Keratinocyte (primary cell): ENCODE measurements at regions not wholly inside any gene's neighbourhood (a gene's known extent, or its start where the extent isn't known, plus 50 kb on each side); places are given as distances from the start of the nearest gene placed in this dataset.

Experiments
- DNase-seq: peaks from one replicate; pipeline ENCODE4 v3.0.0-alpha.2; 2011; ENCODE audit warnings: low read depth, missing footprints, low spot score
- FAIRE-seq: peaks from 2 replicates; lab custom pipeline; 2011; peaks lifted over from hg19 to GRCh38; lab: Jason Lieb, UNC
- H2AFZ ChIP-seq: 2 replicates; pipeline ENCODE4 v1.6.0; 2012; ENCODE audit warnings: low read length, control low read depth, inconsistent platforms; ENCODE audit not compliant: control insufficient read depth
- H3K27ac ChIP-seq: 2 replicates; pipeline ENCODE4 v1.5.1; 2011; ENCODE audit warnings: low read length; ENCODE audit not compliant: control insufficient read depth, insufficient read depth
- H3K27me3 ChIP-seq: 3 replicates; pipeline ENCODE4 v1.6.0; 2011; ENCODE audit warnings: low read length; ENCODE audit not compliant: control insufficient read depth, insufficient read depth; ENCODE audit errors: extremely low read depth
- H3K36me3 ChIP-seq, 2 experiments: 2 replicates in 1 of 2; 3 replicates in 1 of 2; pipeline ENCODE4 v1.5.1; 2011; ENCODE audit warnings: low read length in 2 of 2, mild to moderate bottlenecking in 1 of 2; ENCODE audit not compliant: control insufficient read depth in 2 of 2, insufficient read depth in 2 of 2; ENCODE audit errors: extremely low read depth in 1 of 2
- H3K4me1 ChIP-seq: 3 replicates; pipeline ENCODE4 v1.5.1; 2011; ENCODE audit warnings: low read length; ENCODE audit not compliant: control insufficient read depth, insufficient read depth; ENCODE audit errors: extremely low read depth
- H3K4me2 ChIP-seq: 3 replicates; pipeline ENCODE4 v1.6.0; 2011; ENCODE audit warnings: low read depth, low read length; ENCODE audit not compliant: control insufficient read depth, insufficient read depth; ENCODE audit errors: extremely low read depth
- H3K4me3 ChIP-seq, 3 experiments: fragments of 200-600 bp in 1 of 3; sonication (generic) in 1 of 3; 2 replicates in 2 of 3; 3 replicates in 1 of 3; pipeline ENCODE4 v1.5.1; 2011 to 2016; ENCODE audit warnings: low read length in 3 of 3, mild to moderate bottlenecking in 3 of 3, control low read depth in 2 of 3, inconsistent platforms in 1 of 3, low read depth in 1 of 3, mixed read lengths in 1 of 3, mixed run types in 1 of 3, moderate library complexity in 1 of 3; ENCODE audit not compliant: control insufficient read depth in 2 of 3, insufficient read depth in 2 of 3; ENCODE audit errors: extremely low read depth in 1 of 3
- H3K79me2 ChIP-seq: 2 replicates; pipeline ENCODE4 v1.6.0; 2012; ENCODE audit warnings: low read length; ENCODE audit not compliant: control insufficient read depth, insufficient read depth
- H3K9ac ChIP-seq: 3 replicates; pipeline ENCODE4 v1.6.0; 2011; ENCODE audit warnings: low read length; ENCODE audit not compliant: control insufficient read depth, insufficient read depth; ENCODE audit errors: extremely low read depth
- H3K9me1 ChIP-seq: 3 replicates; pipeline ENCODE4 v1.6.0; 2011; ENCODE audit warnings: low read length; ENCODE audit not compliant: control insufficient read depth, insufficient read depth; ENCODE audit errors: extremely low read depth
- H3K9me3 ChIP-seq: 2 replicates; pipeline ENCODE4 v1.5.1; 2012; ENCODE audit warnings: low read depth, low read length; ENCODE audit not compliant: control insufficient read depth
- H4K20me1 ChIP-seq: 3 replicates; pipeline ENCODE4 v1.6.0; 2011; ENCODE audit warnings: low read length; ENCODE audit not compliant: control insufficient read depth, insufficient read depth; ENCODE audit errors: extremely low read depth
- CTCF ChIP-seq, 3 experiments: IDR thresholded peaks in 1 of 3; conservative IDR thresholded peaks in 1 of 3; optimal IDR thresholded peaks in 1 of 3; 2 replicates in 2 of 3; 3 replicates in 1 of 3; pipeline versions ENCODE3 to v1.5.1; 2011; ENCODE audit warnings: low read length in 3 of 3, mild to moderate bottlenecking in 3 of 3, moderate library complexity in 2 of 3, control low read depth in 1 of 3, inconsistent platforms in 1 of 3; ENCODE audit not compliant: insufficient read depth in 2 of 3; ENCODE audit errors: extremely low read depth in 1 of 3
- EZH2 ChIP-seq: IDR thresholded peaks from one replicate; pipeline ENCODE4 v1.6.1; 2012; ENCODE audit warnings: inconsistent platforms, mild to moderate bottlenecking, low read length, moderate library complexity
- dilution Hi-C: fragments of 300-500 bp; cut with MboI; formaldehyde crosslinking; loops from one replicate; pipeline ENCODE4 v1.7.0; 2020; ENCODE audit warnings: low sequenced_read_pairs; ENCODE audit not compliant: extremely low pct_ligation_motif_present

DNA sequence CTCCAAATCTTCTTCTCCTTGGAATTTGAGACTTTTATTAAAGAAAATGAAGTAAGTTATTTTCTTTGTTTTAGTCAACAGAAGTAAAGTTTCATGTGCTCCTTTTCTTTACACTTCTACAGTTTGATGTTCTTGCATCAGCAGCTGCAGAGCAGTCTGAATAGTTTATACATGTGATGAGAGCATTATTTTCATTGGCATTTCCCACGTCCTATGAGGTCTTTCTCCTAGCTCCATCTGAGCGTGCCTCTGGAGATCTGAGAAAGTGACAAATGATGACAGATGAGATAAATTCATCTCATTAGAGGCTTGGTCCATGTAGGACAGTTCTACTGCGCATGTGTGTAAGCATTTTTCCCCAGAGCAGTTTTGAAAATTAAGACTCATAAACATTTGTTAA, 1290.0 kb downstream of the UQCRFS1 start:
- Histone ChIP-seq H3K4me2 (no peak overlapping the region), H3K36me3 (no peaks in the 10 kb centered on the region), H3K79me2 (no peaks in the 10 kb centered on the region), H3K9ac (no peak overlapping the region), H3K4me1 (no peaks in the 10 kb centered on the region), H3K4me3 (no peak overlapping the region), H3K9me3 (peaks cover 6% of the 10 kb centered on the region), H4K20me1 (no peaks in the 10 kb centered on the region), H3K27ac (no peak overlapping the region), H3K27me3 (no peaks in the 10 kb centered on the region), H3K9me1 (no peaks in the 10 kb centered on the region), H2AFZ (no peak overlapping the region)
- DNase-seq, result no peak
- dilution Hi-C loops, result no loop called here
- TF ChIP-seq CTCF (optimal IDR thresholded peaks at IDR 0.05 in 1 of 3, IDR thresholded peaks at IDR 0.05 in 1 of 3, conservative IDR thresholded peaks at IDR 0.05 in 1 of 3; ENCODE audit: extremely low read depth in 1 of 3, insufficient read depth in 2 of 3, low read length in 3 of 3), result no peak
- no peak for FAIRE-seq

DNA sequence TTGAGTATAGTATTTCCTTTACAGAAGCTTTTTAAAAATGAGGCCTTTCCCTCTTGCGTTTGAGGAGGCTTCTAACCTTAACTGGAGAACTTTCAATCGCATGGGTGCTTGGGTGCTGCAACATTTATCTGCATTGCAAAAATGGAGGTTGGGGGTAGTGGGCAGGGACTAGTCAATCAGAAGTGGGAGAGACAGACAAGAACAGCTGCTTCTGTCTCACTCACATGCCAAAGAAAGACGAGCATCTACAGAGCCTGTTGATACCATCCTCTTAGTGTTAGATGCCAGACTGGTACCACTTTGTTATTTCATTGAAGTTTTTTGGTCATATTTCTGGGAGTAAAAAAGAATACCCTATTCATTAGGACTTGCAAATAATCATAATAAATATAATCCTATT, 1292.2 kb downstream of the UQCRFS1 start:
- peaks cover 6% of the 10 kb centered on the region for H3K9me3 ChIP-seq
- dilution Hi-C loops, result no loop called here
- no peaks in the 10 kb centered on the region for H3K9me1 ChIP-seq
- no peak overlapping the region for H3K4me2 ChIP-seq
- no peak for TF ChIP-seq CTCF (optimal IDR thresholded peaks at IDR 0.05 in 1 of 3, IDR thresholded peaks at IDR 0.05 in 1 of 3, conservative IDR thresholded peaks at IDR 0.05 in 1 of 3; ENCODE audit: extremely low read depth in 1 of 3, insufficient read depth in 2 of 3, low read length in 3 of 3)
- TF ChIP-seq EZH2, result no peak
- H2AFZ ChIP-seq, result no peak overlapping the region
- DNase-seq, result no peak
- H3K9ac ChIP-seq, result no peak overlapping the region
- H3K36me3 ChIP-seq, result no peaks in the 10 kb centered on the region
- H3K79me2 ChIP-seq, result no peaks in the 10 kb centered on the region
- H3K27ac ChIP-seq, result no peak overlapping the region
- no peaks in the 10 kb centered on the region for H3K4me1 ChIP-seq
- no peak for FAIRE-seq
- H4K20me1 ChIP-seq, result no peaks in the 10 kb centered on the region
- no peaks in the 10 kb centered on the region for H3K27me3 ChIP-seq
- no peak overlapping the region for H3K4me3 ChIP-seq
